ENCODE measurements at regions not wholly inside any gene's neighbourhood (a gene's known extent, or its start where the extent isn't known, plus 50 kb on each side); places are given as distances from the start of the nearest gene placed in this dataset.

DNA sequence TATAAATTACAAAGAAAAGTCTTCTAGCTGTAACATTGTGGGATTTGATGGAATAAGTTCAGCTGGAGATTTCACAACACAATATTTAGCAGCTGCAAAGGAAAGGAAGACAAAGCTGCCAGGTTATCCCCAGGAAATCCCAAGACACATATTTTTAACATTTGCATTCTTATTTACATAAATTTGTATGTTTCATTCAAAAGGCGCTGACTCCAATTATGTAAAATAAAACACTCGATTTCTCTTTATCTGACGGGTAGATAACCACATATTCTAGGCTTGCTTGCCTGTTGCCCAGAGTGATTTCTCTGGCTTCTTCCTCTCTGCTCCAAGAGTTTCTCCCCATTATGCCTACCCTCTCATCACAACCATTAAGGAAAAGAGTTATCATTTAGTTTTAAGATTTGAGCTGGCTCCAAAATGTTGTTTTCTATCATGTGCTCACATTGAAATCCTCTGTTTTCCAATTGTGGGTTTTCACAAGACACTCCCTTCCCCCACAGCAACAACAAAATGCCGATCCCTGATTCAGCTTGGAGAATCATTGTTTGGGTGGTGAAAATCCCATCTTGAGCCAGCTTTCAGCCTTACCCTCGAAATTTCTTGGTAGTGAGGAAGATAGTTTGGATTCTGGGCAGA lies 128.2 kb upstream of the RASGEF1B start:
- H3K27me3 ChIP-seq (ENCODE audit: insufficient read depth, low read depth, low read length) = no peaks in the 10 kb centered on the region
- no peaks in the 10 kb centered on the region for H3F3A ChIP-seq (ENCODE audit: insufficient read depth, low read length, poor library complexity, severe bottlenecking)
- no peaks in the 10 kb centered on the region for H4K20me1 ChIP-seq (ENCODE audit: insufficient read depth)
- no peak overlapping the region for H3K27ac ChIP-seq (ENCODE audit: low read length)
- no peaks in the 10 kb centered on the region for H3K36me3 ChIP-seq (ENCODE audit: insufficient read depth, low read length)
- no peaks in the 10 kb centered on the region for H3K9me3 ChIP-seq (ENCODE audit: low read length)
- no peak overlapping the region for H2AFZ ChIP-seq (ENCODE audit: low read depth, low read length)
- no peak overlapping the region for H3K4me2 ChIP-seq (ENCODE audit: low read length)
- no peaks in the 10 kb centered on the region for H3K79me2 ChIP-seq (replicated peaks; ENCODE audit: insufficient read depth, low read length)
- TF ChIP-seq, protein P1, sequence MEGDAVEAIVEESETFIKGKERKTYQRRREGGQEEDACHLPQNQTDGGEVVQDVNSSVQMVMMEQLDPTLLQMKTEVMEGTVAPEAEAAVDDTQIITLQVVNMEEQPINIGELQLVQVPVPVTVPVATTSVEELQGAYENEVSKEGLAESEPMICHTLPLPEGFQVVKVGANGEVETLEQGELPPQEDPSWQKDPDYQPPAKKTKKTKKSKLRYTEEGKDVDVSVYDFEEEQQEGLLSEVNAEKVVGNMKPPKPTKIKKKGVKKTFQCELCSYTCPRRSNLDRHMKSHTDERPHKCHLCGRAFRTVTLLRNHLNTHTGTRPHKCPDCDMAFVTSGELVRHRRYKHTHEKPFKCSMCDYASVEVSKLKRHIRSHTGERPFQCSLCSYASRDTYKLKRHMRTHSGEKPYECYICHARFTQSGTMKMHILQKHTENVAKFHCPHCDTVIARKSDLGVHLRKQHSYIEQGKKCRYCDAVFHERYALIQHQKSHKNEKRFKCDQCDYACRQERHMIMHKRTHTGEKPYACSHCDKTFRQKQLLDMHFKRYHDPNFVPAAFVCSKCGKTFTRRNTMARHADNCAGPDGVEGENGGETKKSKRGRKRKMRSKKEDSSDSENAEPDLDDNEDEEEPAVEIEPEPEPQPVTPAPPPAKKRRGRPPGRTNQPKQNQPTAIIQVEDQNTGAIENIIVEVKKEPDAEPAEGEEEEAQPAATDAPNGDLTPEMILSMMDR (IDR thresholded peaks at IDR 0.05; ENCODE audit: poor library complexity, severe bottlenecking) = no peak
- TF ChIP-seq TAF1 (IDR thresholded peaks at IDR 0.05; ENCODE audit: low read depth) = no peak
- TF ChIP-seq, protein P2, sequence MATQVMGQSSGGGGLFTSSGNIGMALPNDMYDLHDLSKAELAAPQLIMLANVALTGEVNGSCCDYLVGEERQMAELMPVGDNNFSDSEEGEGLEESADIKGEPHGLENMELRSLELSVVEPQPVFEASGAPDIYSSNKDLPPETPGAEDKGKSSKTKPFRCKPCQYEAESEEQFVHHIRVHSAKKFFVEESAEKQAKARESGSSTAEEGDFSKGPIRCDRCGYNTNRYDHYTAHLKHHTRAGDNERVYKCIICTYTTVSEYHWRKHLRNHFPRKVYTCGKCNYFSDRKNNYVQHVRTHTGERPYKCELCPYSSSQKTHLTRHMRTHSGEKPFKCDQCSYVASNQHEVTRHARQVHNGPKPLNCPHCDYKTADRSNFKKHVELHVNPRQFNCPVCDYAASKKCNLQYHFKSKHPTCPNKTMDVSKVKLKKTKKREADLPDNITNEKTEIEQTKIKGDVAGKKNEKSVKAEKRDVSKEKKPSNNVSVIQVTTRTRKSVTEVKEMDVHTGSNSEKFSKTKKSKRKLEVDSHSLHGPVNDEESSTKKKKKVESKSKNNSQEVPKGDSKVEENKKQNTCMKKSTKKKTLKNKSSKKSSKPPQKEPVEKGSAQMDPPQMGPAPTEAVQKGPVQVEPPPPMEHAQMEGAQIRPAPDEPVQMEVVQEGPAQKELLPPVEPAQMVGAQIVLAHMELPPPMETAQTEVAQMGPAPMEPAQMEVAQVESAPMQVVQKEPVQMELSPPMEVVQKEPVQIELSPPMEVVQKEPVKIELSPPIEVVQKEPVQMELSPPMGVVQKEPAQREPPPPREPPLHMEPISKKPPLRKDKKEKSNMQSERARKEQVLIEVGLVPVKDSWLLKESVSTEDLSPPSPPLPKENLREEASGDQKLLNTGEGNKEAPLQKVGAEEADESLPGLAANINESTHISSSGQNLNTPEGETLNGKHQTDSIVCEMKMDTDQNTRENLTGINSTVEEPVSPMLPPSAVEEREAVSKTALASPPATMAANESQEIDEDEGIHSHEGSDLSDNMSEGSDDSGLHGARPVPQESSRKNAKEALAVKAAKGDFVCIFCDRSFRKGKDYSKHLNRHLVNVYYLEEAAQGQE (IDR thresholded peaks at IDR 0.05; ENCODE audit: borderline replicate concordance) = no peak
- no peak for TF ChIP-seq EZH2 (IDR thresholded peaks at IDR 0.05; ENCODE audit: borderline replicate concordance, insufficient read depth, low read length, poor library complexity, severe bottlenecking)
- no peak for TF ChIP-seq MXI1 (conservative IDR thresholded peaks at IDR 0.05; ENCODE audit: poor library complexity, severe bottlenecking)
- no peak for TF ChIP-seq EP300 (conservative IDR thresholded peaks at IDR 0.05; ENCODE audit: poor library complexity, severe bottlenecking)
- TF ChIP-seq SMC3 (conservative IDR thresholded peaks at IDR 0.05; ENCODE audit: poor library complexity) = no peak
- TF ChIP-seq RAD21 (conservative IDR thresholded peaks at IDR 0.05) = no peak
- TF ChIP-seq POLR2AphosphoS5 (IDR thresholded peaks at IDR 0.05) = no peak
- H3K9ac ChIP-seq (ENCODE audit: low read length) = no peak overlapping the region
- no peaks in the 10 kb centered on the region for H3K9me2 ChIP-seq (ENCODE audit: insufficient read depth, low read length)
- no peak overlapping the region for H3K4me3 ChIP-seq (ENCODE audit: low read length)

DNA sequence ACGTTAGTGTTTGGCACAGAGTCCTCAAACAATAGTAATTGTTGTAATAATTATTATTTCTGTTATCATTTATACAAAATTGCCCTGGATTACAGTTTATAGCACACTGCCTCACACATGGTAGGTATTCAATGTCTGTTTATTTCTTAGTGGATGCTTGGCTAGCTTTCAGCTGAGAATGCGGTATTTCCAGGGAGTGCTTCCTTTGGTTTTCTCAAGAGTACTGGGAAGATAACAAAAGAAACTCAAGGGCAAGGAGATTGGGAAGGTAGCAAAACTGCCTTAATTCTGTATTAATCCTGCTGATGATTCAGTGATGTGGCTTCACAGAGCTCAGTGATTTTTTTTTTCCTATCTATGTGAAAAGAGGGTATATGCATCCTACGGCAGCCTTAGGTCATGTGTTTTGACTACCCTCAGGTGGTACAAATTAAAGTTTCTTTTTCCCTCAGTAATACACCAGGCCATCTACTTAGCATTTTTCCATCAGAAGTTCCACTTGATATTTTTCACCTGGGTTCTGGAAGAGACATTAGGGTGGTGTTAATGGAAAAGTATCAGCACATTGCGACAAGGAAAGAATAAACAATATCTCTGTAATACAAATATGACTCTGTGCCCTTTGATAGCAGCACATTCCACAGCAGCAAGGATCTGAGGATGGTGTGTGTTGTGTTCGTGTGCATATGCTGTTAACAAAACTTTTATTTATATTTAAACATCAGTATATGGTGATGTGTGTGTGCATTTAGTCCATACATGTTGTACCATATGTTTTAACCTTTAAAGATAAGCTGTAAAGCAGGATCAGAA lies 124.3 kb upstream of the RASGEF1B start:
- no peaks in the 10 kb centered on the region for H3K36me3 ChIP-seq (ENCODE audit: insufficient read depth, low read length)
- H3K79me2 ChIP-seq (replicated peaks; ENCODE audit: insufficient read depth, low read length) = no peaks in the 10 kb centered on the region
- no peaks in the 10 kb centered on the region for H3K9me2 ChIP-seq (ENCODE audit: insufficient read depth, low read length)
- TF ChIP-seq TAF1 (IDR thresholded peaks at IDR 0.05; ENCODE audit: low read depth) (no peak), EP300 (conservative IDR thresholded peaks at IDR 0.05; ENCODE audit: poor library complexity, severe bottlenecking) (no peak)
- TF ChIP-seq, protein P1 (IDR thresholded peaks at IDR 0.05; ENCODE audit: poor library complexity, severe bottlenecking) = no peak
- no peaks in the 10 kb centered on the region for H3F3A ChIP-seq (ENCODE audit: insufficient read depth, low read length, poor library complexity, severe bottlenecking)
- H3K4me2 ChIP-seq (ENCODE audit: low read length) = no peak overlapping the region
- H3K9ac ChIP-seq (ENCODE audit: low read length) = no peak overlapping the region
- no peaks in the 10 kb centered on the region for H4K20me1 ChIP-seq (ENCODE audit: insufficient read depth)
- no peaks in the 10 kb centered on the region for H3K9me3 ChIP-seq (ENCODE audit: low read length)
- no peak overlapping the region for H3K27ac ChIP-seq (ENCODE audit: low read length)
- H3K27me3 ChIP-seq (ENCODE audit: insufficient read depth, low read depth, low read length) = no peaks in the 10 kb centered on the region
- no peak overlapping the region for H2AFZ ChIP-seq (ENCODE audit: low read depth, low read length)
- H3K4me3 ChIP-seq (ENCODE audit: low read length) = no peak overlapping the region
